Stimulated activated CD8-positive, alpha-beta memory T cell treated with anti-CD3 and anti-CD28 coated beads, Interleukin-7, amount 100 ng/mL, for 1 hour (primary cell): ENCODE measurements at regions not wholly inside any gene's neighbourhood (a gene's known extent, or its start where the extent isn't known, plus 50 kb on each side); places are given as distances from the start of the nearest gene placed in this dataset.
"Not testable (repeated sequence)": the region's sequence is repeated elsewhere in the genome, so short reads cannot be mapped to it uniquely, and the experiment has no call there.

Experiments
- DNase-seq, 2 donors: peaks; one replicate each; pipeline ENCODE4 v3.0.0-alpha.2; 2020; ENCODE audit warnings: low read depth in 2 of 2

DNA sequence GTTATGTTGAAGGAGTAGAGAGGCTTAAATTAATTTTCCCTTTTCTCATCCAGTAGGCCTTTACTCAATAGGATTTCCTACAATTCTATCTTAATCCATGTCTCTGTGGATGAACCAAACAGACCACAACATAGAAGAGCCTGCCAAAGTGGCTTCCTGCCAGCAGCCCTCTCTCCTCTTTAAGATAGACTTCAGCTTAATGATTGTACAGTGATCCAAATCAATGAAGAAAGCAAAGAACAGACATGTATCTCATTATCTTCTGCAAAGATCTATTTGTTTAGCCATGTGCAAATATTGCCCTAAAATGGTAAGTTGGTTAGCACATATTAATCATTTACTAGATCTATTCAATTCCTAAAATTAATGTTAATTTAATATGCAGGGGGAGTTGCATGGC lies 979.6 kb downstream of the LTN1 start:
- DNase-seq: not testable (repeated sequence)

DNA sequence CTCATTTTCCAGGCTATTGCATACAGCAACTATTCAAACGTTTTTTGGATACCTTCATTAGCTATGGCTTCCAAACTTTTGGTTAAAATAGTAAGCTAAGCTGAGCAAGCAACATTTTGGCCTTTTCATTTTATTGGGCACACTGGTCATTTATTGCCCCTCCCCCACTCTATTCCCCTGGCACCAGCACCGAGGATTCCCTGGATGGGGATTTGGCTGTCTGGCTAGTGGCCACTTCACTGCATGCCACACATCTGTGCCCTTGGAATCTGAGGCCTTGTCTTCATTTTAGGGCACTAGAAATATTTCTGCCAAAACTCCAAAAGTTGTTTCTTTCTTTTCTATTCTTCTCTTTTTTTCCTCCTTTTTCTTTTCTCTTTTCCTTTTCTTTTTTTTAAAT lies 980.7 kb downstream of the LTN1 start:
- not testable (repeated sequence) for DNase-seq

DNA sequence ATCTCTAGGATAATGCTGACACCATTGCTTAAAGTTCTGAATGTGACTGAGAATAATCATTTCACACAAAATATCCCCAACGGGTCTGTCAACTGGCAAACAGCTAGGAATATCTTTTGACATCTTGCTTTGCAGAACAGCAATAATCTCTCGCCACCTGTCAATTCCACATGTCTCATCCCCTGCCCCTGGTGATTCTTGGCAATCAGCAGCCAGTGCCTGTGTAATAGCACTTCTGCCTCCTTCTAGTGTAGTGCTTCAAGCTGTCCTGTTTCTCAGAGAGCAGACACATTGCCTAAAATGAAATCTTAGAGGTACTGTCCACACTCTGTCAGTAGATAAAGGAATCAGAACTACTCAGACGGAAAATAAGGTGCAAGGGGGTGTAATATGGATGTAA lies 984.4 kb downstream of the LTN1 start:
- not testable (repeated sequence) for DNase-seq

DNA sequence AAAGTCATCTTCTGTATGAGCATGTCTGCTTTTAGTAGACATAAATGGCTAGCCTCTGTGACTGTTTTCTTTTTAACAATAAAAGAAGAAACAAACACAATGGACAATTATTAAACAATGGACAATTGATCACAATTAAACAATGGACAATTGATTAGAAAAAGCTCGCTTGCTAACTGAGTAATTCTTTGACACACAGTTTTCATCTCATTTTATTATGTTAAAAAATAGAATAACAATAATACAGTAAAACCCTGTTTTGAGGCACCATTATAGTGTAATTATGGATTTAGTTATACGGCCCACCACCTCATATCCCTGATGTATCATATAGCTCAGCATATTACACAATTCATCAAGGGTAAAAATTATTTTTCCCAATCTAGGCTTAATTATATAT lies 989.0 kb downstream of the LTN1 start:
- not testable (repeated sequence) for DNase-seq

DNA sequence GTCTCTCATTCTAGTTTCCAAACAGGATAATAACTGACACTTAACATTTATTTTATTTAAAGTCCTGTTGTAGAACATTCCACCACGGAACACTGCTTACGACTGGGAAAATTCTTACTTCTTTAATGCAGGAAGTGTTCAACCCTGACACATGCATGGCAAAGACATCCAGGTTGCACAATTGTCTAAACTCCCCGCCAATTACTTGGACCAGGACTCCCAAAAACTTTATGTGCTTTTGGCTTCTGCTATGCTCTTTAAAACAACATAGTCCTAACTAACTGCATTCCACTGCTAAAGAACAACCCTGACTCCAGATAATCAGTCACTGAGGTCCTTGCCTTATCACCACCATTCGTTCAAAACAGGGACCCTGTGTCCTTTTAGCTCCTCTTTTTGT lies 995.8 kb downstream of the LTN1 start:
- DNase-seq: not testable (repeated sequence)

DNA sequence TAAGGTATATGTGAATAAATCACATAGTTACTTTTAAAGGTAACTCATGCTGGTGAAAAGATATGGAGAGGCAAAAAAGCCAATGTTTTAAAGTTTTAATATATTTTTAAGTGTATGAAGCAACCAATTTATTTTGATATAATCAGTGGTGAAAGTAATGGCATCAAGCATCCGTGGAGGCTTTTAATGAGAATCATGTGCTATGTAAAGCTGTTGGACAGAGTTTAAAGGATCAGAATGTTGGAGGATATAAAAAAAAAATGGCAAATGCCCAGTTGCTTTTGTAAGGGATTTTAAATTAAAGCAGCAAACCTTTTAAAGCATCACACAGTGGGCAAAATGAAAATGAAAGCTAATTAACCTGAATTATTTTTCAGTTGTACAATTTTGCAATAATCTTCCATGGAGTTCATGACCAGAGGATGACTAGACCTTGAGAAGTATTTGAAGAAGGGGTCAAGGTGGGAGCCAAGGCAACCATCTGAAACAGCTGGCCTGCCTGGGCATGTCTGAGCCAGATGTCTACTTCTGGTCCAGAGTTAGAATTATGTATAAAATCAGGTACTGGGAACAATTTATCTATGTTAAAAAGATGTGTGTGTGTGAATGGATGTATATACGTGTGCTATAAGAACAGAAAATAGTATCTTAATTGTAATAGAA lies 1007.9 kb downstream of the LTN1 start:
- not testable (repeated sequence) for DNase-seq

DNA sequence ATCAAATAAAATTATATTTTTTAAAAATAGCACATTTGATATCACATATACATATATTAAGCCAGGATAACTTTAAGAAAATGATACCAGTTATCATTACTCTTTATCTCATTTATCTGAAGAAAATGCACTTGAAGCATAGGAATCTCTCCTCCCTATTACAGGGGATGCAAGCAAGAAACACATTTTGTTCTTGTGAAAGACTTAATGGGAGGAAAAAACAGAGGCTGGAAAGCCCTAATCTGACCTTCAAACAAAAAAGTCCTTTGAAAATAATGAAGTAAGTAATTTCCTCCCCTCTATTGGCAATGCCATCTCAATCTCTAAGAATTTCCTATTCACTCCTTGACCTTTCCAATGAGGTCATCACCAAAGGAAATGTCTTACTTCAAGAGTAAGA lies 1012.6 kb upstream of the ADAMTS5 start:
- DNase-seq: not testable (repeated sequence)

DNA sequence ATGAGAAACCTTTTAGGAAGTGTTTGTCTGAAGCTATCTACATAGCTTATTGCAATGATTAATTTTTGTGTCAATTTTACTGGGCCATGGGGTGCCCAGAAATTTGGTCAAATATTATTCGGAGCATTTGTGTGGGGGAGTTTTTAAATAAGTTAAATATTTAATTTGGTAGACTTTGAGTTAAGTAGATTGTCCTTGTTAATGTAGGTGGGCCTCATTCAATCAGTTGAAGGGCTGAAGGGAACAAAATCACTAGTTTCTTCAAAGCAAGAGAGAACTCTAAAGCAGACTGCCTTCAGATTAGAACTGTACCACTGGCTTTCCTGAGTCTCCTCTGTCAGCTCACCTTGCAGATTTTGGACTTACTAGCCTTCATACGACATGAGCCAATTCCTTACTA lies 1008.6 kb upstream of the ADAMTS5 start:
- DNase-seq: no peak

DNA sequence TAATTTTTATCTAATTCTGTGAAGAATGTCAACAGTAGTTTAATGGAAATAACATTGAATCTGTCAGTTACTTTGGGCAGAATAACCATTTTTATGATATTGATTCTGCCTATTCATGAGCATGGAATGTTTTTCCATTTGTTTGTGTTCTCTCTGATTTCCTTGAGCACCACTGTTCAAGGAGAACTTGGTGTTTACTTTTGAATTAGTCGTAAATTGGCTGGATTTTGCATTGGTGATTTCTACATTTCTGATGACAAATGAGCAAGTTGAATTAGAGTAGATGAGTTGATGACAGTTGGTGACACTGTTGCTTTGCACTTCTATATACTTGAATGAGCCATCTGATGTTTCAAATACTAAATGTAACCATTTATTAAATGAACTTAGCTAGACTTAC lies 1007.3 kb upstream of the ADAMTS5 start:
- DNase-seq: not testable (repeated sequence)

DNA sequence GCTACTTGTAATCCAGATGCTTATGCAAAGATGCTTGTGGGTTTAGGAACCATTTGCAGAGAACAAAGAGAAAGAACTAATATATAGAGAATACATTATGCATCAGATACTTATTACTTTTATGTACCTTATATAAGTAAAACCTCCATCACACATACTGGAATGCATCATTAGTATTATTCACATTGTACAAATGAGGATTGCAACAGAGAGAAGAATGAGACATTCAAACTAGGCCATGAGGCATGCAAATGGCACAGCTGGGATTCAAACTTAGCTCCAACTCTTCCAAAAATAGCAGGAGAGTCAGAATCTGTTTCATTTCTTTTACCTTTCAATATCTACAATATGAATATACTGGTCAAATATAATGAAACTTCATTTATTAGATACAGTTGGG lies 1001.4 kb upstream of the ADAMTS5 start:
- not testable (repeated sequence) for DNase-seq

DNA sequence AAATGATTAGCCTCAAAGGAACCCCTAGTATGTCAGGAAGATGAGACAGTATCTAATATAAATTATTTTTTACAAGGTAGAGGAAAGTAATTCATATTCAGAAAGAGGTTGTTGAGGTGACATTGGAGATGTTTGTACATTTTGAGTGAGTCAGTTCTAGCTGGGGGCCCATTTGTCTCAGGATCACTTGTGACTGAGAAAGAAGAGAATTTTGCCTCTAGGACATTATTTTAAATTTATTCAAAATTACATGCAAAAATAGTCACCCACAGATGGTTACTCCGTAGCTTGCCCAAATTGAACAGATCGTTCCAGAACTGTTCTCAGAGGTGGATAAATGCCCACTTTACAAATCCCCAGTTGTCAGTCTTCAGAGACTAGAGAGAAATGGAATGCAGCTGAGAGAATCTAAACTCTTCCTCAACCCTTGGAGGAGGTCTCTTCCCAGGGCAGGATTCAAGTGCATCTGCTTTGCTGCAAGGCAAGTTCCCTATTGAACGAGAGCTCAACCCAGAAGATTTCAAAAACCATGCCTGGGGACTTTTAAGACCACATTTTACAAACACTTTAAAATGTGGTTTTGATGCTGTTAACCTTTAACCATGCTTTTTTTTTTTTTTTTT lies 987.8 kb upstream of the ADAMTS5 start:
- no peak for DNase-seq

DNA sequence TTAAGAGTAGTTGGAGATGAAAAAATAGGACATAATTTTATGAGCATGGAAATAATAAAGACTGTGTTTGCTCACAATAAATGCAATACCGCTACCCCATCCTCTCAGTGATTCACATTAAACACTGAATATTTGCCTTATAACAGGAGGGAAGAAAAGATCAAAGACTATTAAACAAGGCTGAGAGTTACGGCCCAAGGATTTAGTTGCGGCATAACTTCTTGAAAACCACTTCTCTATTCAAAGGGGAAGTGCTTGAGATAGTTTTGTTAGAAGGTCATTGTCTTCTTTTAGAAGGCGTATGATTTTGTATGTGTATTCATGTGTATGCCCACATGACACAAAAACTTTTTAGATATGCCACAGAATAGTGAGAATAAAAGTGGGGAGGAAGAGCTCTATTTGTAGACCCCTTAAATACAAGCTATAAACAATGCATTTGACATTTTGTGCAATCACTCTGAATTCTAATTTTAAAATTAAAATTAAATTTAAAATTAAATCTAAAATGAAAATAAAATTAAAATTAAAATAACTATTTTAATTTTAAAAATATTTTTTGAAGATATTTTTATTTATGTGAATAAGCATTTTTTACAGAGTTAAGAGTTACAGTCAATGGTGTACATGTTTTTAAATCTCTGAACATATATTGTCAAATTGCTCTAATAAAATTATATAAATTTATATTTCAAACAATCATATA lies 986.6 kb upstream of the ADAMTS5 start:
- no peak for DNase-seq

DNA sequence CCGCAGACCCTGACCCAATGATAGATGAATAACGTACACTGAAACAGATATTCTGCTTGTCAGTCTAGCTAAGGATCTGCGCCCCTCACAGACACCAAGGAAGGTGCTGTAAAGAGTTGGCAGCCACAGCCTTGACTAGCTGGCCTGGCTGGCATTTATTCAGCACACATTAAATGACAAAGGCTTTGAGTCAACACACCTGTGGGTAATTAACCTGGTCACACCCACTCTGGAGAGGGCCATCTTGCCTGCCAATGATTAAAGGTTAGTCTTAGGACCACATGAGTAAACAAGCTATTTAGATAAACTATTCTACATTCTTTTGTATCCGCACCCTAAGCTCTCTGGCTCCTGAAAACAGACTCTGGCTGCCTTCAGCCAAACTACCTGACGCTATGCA lies 982.2 kb upstream of the ADAMTS5 start:
- DNase-seq: not testable (repeated sequence)

DNA sequence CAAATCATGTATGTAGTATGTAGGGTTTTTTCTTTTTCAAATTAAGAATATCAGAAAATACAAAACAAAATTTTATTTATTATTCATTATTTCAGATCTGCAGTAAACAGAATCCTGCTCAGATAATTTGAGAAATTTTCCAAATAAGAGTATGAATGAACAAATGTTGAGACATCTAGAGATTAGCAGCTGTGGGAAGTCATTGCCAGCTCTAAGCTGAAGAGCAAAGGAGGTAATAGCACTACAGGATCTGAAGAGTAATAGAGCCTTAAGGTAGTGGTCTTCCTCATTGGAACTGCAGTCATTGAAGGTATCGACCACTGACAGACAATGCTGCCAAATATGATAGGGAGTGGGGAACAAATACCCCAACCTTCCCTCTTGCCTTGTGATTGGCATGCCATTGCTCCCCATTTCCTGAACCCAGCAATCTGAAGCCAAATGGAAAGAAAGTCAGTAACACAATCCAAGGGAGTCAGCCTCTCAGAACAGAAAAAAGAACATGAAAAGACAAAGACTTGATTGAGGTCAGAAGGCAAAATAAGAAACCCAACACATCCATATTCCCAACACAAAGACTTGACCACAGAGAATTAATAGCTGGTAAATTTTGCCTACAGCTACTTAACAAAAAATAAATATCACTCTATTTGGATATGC lies 963.4 kb upstream of the ADAMTS5 start:
- DNase-seq: not testable (repeated sequence)

DNA sequence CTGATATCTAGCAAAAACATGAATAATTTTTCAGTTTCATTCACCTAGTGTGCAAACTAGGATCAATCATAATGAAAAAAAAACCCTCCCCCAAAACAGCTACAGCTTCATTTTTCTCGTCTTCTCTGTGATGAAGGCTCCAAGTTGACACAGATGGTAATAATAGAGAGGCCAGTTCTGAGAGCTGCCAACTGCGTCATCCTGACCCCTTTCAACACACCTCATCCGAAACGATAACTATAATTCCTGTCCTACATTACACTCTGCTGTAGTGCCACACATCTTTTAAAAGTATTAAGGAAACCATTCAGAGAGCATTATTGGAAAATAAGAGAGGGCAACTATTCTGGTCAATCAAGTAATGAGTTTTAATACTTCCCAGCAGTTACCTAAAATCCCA lies 962.3 kb upstream of the ADAMTS5 start:
- DNase-seq: not testable (repeated sequence)

DNA sequence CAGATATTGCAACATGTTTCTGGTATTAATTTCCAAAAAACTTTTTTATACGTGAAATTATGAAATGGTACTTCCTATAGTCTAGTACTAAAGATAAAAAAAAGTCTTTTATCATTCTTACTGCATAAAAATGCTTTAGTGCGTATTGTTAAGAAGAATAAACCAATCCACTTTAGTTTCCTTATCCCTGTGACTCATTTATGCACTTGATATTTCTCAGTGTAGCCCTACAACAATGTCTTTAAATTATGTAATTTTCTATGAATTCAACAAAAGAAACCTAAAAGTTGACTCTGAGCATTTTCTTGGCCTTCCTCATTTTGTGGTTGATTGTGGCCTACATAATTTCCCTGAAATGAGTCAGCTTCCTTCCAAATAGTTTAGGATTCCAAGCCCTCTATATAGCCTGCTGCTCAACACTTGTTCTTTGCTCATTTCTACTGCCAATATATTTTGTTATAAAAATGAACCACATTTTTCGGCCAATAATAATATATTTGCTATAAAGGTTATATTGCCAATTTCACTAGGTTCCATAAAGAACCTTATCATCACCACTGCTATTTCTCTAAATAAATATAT lies 961.7 kb upstream of the ADAMTS5 start:
- not testable (repeated sequence) for DNase-seq

DNA sequence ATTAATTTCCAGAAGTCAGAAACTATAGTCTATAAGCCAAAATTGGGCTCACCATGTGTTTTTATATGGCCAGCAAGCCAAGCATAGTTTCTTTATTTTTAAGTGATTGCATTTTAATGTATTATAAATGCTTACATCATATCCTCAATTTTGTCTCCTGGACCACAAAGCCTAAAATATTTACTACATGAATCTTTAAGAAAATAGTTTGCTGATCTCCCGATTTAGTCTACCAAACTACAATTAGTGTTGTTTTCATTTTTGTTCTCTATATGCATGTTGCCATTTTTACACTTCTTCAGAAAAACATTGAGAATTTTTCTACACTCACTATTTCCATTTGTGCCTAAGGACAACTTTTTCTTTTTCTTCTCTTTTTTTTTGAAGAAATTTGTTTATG lies 954.5 kb upstream of the ADAMTS5 start:
- not testable (repeated sequence) for DNase-seq

DNA sequence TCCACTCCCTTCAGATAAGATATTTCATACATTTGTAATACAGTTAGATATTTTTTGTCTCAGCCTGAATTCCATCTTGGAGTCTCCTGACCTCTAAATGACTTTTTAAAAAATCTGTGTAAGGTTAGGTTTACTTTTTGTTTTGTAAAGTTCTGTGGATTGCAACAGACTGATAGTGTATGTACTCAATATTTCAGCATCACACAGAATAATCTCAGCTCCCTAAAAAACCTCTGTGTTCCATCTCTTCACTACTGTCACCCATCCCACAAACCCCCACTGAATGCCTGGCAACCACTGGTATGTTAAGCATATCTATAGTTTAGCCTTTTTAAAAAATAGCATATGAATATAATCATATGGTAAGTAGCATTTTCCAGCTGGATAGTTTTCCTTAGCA lies 951.1 kb upstream of the ADAMTS5 start:
- not testable (repeated sequence) for DNase-seq

DNA sequence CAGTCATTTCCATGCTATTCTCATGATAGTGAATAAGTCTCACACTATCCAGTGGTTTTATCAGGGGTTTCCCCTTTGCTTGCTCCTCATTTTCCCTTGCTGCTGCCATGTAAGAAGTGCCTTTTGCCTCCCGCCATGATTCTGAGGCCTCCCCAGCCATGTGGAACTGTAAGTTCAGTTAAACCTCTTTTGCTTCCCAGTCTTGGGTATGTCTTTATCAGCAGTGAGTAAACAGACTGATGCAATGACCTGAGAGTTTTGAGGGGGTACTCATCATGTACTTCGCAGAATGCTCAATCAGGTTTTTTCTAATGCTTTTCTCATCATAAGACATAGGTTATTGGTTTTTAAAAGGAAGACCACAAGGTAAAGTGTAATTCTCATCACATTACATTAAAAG lies 949.4 kb upstream of the ADAMTS5 start:
- not testable (repeated sequence) for DNase-seq

DNA sequence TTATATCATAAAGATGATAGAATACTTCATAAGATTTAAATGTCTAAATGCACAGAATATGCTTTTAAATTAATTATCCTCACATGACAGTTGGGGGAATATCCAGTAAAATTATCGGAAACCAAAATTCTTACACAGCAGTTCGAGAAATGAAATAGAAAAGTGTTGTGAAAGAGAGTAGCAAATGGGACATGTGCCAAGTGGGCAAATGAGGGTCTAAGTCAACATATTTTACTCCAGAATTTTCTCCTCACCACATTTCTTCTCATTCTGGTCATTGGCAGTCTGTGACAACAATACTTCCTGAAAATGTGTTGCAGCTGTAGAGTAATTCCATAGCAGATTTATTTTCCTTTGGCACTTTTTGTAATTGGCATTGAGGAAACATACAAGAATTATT lies 945.2 kb upstream of the ADAMTS5 start:
- not testable (repeated sequence) for DNase-seq

DNA sequence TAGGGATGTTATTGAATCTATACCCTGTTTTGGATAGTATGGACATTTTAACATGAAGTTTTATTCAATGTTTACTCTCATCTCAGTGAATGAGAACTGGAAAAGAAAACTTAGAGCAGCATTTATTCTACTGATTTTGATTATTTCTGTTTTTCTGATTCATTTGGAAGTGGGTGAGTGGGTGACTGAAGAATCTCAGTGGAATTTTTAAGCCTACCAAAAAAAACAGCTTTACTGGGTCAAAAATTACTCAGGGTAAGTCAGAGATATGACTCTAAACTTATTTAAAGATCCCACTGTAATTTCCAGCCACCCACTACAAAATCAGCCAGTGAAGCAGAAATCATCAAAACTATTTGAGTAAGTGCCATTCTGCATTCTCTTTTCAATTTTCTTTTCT lies 942.6 kb upstream of the ADAMTS5 start:
- not testable (repeated sequence) for DNase-seq

DNA sequence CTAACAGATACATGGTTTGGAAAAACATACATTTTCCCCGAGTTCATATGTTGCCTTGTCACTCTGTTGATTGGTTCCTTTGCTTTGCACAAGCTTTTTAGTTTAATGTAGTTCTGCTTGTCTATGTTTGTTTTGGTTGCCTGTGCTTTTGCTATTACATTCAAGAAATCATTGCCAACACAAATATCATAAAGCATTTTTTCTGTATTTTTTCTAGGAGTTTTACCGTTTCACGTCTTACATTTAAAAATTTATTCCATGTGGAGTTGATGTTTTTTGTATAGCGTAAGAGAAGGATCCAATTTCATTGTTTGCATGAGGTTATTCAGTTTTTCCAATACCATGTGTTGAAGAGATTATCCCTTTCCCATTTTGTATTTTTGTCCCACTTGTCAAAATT lies 941.9 kb upstream of the ADAMTS5 start:
- not testable (repeated sequence) for DNase-seq
